Stromal cell of bone marrow (primary cell): ENCODE measurements at regions not wholly inside any gene's neighbourhood (a gene's known extent, or its start where the extent isn't known, plus 50 kb on each side); places are given as distances from the start of the nearest gene placed in this dataset.
A peak's percentile ranks its signal among the peaks of the same experiment; 100 is the strongest.
"Not testable (repeated sequence)": the region's sequence is repeated elsewhere in the genome, so short reads cannot be mapped to it uniquely, and the experiment has no call there.

Experiments
- DNase-seq: peaks from one replicate; pipeline ENCODE4 v3.0.0-alpha.2; 2012; ENCODE audit warnings: low read depth

DNA sequence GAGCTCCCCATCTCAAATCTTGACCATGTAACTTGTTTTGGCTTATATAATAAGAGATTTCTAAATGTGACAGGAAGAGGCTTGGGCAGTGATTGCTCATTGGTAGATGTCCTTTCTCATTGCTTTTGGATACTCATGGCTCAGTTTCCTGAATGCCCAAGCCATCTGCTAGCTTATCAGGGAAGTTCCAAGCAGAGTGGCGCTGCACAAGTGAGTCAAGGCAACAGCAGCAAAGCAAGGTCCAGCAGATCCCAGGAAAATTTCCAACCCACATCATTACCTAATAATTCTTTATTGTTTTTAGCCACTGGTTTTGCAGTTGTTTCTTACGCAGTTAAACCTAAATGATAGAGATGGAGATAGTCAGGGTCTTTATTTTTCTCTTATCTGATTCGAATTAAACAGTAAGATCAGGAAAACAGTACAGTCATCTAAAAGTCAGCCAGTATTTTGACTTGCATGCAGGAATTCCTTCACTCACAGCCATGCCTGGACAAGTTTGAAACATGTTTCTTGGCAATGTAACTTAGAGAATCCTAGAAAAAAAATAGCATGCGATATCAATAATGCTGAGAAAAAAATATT lies 349.7 kb upstream of the TMEFF2 start:
- no peak for DNase-seq

DNA sequence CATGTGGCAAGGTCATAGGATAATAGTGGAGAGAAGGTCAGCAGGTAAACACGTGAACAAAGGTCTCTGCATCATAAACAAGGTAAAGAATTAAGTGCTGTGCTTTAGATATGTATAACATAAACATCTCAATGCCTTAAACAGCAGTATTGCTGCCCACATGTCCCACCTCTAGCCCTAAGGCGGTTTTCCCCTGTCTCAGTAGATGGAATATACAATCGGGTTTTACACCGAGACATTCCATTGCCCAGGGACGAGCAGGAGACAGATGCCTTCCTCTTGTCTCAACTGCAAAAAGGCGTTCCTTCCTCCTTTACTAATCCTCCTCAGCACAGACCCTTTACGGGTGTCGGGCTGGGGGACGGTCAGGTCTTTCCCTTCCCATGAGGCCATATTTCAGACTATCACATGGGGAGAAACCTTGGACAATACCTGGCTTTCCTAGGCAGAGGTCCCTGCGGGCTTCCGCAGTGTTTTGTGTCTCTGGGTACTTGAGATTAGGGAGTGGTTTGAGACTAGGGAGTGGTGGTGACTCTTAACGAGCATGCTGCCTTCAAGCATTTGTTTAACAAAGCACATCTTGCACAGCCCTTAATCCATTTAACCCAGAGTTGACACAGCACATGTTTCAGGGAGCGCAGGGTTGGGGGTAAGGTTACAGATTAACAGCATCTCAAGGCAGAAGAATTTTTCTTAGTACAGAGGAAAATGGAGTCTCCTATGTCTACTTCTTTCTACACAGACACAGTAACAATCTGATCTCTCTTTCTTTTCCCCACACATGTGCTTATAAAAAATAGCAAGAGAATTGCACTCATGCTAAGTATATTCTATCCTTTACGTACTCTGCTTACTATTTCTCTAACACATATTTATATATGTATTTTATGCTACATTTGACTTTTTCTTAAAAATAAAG lies 347.7 kb upstream of the TMEFF2 start:
- not testable (repeated sequence) for DNase-seq

DNA sequence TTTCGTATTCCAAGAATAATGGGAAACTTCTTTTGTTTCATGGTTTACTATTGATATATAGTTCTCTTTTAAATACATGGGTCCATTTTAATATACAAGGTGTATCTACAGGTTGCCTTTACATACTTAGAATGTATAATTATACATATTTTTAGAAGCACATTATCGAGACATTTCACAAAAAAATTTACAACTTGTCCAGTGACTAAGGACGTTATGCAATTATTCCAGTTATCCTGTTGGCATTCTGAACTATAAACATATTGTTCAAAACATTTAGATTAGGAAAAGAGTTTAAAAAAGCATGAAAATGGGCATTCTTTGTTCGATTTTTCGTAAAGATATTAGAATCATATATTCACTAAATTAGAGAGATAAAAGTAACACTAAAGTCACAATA lies 344.6 kb upstream of the TMEFF2 start:
- DNase-seq = no peak

DNA sequence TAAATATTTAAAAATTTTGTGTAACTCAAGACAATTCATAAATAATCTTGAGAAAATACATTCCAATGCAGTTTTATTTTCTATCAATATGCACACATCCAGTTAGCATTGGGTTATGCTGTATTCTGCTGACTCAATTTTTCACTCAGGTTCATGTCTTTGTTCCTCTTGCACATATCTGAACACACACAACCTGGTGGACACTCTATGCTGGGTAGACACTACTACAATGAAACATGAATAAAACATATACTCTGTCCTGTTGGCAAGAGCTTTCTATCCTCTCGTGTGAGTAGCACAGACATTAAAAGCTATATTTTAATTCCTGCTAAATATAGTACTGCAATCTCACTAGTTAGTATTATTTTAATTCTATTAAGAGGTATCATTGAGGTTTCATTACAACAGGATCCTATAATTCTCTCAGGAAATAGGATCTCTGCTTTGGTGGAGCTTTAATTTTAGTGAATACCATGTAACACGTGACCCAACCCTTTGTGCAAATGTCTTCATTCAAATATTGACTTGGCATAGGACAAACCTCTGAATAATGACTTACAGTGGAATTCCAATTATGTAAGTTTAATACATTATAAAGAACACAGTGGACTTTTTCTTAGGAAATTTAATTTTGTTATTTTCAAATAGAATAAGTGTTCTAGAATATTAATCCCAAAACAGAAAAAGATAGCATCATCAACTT lies 342.3 kb upstream of the TMEFF2 start:
- no peak for DNase-seq

DNA sequence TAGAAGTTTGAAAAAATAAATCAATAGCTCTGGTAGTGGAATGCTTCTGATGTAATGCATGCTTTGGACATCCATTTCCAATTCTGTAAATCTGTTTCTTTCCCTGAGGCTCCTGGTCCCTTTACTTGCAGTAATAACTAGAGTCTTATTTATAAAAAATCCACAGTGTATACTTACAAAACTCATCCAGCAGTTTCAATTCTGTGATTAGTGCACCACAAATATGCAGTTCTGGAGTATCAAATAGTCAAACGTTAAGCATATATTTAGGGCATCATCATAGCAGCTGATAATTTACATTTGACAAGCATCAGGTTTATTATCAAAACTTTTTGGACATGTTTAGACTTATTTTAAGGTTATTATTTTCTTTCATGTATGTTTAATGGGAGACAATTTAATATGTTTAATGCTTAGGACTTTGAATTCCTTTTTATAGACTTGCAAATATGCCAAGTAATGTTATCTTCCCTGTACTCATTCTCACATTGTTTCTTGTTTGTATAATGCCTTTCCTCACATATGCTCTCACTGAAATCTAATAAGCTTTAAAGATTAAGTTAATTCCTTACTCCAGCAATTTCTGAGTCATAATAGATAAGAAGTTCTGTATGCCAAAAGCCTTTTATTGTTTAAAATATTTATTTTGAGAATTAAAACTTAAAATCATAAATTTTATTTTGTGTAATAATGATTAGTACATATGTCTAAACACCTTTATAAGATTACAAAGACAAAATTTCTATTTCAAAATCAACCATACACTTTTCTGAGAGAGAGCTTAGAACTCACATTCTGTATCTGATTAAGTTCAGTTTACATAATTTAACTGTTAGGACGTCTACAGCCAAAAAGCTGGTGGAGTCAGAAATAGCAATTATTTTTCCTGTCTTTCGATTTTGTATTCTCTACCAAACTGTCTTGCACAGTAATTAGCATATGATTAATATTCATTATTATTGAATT lies 341.5 kb upstream of the TMEFF2 start:
- DNase-seq = no peak

DNA sequence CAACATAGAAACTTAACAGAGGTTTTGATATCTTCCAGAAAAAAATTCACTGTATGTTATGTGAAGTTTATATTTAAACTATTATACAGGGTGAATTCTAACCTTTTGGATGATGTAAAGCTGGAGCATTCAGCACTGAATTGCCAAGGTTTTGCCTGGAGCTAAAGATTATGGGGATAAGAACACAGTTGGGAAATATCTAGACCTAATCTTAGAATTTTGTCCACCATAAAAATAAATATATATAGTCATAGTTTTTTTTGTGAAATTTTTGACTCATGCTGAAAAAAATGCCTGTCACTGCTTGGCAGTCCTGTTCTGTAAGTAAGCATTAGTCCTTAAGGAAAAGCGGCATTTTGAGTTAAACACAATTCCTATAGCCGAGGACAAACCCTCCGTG lies 339.3 kb upstream of the TMEFF2 start:
- no peak for DNase-seq

DNA sequence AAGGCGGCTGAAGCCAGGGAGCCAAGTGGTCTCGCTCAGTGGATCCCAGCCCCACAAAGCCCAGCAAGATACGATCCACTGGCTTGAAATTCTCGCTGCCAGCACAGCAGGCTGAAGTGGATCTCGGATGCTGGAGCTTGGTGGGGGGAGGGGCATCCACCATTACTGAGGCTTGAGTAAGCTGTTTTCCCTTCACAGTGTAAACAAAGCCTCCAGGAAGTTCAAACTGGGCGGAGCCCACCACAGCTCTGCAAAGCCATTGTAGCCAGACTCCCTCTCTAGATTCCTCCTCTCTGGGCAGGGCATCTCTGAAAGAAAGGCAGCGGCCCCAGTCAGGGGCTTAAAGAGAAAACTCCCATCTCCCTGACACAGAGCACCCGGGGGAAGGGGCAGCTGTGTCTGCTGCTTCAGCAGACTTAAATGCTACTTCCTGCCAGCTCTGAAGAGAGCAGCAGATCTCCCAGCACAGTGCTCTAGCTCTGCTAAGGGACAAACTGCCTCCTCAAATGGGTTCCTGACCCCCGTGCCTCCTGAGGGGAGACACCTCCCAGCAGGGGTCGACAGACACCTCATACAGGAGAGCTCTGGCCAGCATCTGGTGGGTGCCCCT lies 330.0 kb upstream of the TMEFF2 start:
- DNase-seq = not testable (repeated sequence)

DNA sequence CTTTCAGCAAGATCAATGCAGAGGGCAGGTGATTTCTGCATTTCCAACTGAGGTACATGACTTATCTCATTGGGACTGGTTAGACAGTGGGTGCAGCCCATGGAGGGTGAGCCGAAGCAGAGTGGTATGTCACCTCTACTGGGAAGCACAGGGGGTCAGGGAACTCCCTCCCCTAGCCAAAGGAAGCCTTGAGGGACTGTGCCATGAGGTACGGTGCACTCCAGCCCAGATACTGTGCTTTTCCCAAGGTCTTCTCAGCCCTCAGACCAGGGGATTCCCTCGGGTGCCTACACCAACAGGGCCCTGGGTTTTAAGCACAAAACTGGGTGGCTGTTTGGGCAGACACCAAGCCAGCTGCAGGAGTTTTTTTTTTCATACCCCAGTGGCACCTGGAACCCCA lies 329.5 kb upstream of the TMEFF2 start:
- DNase-seq = not testable (repeated sequence)

DNA sequence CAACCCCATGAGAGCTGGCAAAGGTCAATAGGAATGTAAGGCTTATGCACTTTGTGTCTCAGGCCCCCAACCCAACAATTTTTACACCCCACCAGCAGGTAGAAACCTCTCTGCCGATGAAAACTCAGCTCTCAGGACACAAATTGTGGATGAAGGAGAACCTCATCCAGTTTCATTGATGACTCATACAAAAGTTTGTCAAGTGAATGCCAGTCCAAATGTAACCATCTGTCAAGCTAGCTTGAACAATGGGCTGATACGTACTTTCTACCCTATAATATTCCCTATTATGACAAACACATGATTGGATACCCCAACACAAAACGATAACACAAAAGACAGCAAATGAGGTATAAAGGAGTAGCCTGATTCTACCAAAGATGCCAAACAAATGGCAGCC lies 321.2 kb upstream of the TMEFF2 start:
- no peak for DNase-seq

DNA sequence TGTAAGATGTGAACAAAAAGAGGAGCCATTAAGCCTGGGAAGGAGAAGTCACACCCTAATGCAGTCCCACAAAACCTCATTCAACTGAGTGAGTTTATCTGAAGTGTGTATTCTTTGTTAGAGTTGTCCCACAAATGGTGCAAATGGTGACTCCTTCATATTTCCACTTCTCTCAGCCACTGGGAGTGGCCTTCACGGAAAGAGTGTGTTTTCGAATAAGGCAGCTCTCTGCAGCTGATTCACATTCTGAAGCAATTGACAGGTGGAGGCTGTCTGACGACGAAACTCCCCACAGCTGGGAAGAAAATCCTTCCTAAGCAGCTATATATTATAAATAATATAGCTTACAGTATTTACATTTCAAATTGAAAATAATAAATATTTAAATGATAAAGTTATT lies 318.8 kb upstream of the TMEFF2 start:
- DNase-seq = no peak

DNA sequence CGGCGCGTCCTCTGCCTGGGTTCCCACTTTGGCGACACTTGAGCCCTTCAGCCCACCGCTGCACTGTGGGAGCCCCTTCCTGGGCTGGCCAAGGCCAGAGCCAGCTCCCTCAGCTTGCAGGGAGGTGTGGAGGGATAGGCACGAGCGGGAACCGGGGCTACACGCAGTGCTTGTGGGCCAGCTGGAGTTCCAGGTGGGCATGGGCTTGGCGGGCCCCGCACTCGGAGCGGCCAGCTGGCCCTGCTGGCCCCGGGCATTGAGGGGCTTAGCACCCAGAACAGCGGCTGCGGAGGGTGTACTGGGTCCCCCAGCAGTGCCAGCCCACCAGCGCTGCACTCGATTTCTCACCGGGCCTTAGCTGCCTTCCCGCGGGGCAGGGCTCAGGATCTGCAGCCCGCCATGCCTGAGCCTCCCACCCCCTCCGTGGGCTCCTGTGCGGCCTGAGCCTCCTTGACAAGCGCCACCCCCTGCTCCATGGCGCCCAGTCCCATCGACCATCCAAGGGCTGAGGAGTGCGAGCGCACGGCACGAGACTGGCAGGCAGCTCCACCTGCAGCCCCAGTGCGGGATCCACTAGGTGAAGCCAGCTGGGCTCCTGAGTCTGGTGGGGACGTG lies 313.2 kb upstream of the TMEFF2 start:
- DNase-seq = not testable (repeated sequence)

DNA sequence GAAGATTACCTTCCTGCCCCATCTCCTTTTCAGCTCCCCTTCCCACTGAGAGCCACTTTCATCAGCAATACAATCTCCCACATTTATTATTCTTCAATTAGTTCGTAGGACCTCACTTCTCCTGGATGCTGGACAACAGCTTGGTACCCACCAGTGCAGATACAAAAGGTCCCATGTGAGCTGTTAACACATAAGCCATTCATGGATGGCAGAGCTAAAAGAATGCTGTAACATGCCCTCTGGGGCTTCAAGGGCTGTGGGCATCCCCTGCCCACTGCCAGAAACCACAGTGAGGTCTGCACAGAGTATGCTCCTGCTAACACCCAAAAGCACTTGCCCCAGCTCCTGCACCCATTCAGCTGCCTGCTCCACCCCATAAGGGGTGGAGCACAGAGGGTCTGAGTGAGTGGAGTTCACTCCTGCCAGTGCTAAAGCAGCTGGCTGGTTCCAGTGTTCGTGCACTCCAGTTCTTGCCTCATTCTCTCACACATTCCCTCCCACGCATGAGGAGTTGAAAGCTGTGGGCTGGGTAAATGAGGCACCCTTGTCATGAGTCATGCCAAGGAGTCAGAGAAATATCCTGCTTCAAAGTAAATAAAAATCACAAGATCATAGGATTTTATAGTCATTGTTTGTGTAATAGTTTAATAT lies 305.9 kb upstream of the TMEFF2 start:
- peak; percentile 63 for DNase-seq

DNA sequence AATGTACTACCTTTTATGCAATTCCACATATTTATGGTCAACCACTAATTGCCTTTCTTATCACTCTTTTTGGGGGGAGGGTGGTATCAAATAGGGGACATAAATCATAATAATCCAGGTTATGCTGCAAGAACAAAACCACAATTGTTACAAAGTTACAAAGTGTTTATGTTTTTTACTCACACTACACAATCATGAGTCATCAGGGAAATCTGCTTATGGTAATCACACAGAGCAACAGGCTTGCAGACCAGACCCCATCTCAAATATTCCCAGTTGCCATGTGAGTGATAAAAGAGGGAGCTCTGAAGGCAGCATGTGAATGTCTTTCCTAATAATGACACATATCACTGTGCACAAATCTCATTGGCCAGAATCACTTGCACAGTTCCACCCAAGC lies 304.7 kb upstream of the TMEFF2 start:
- no peak for DNase-seq

DNA sequence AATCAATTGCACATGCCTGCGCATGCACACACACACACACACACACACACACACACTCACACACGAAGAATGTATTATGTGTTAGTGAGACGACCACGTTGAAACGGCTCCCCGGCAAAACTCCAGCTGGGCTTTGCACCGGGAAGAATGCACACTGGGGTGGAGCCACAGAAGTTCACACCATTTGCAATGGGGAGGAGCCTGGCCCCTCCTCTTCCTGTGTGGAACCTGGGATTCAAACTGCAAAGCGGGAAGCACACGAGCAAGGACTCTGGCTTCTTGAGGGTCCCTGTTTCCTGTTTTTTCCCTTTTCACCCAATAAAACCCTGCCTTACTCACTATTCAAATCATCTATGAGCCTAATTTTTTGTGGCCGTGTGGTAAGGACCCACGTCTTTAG lies 304.0 kb upstream of the TMEFF2 start:
- DNase-seq = no peak

DNA sequence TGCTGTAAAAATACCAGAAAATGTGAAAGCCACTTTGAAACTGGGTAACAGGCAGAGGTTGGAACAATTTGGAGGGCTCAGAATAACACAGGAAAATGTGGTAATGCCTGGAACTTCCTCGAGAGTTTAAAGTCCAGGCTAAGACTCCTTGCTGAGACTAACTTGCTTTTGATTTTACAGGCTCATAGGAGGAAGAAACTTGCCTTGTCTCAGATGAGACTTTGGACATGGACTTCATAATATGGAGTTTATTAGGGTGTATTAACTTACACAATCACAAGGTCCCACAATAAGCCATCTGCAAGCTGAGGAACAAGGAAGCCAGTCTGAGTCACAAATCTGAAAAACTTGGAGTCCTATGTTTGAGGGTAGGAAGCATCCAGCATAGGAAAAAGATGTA lies 293.4 kb upstream of the TMEFF2 start:
- not testable (repeated sequence) for DNase-seq

DNA sequence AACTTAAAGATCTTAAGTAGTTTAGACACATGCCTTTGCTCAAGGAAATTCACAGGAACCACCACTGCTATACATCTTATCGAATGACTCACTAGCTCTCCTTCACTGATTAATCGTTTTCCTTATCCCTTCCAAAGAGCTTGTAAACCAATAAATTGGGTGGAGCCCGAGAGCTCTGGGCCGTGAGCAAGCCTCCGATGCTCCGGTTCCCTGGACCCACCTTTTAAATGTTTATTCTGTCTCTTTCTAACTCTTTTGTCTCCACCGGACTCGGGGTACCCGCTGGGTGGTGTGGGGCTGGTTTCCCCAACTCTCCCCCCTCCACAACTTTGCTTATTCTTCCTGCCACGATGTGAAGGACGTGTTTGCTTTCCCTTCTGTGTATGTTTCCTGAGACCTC lies 292.9 kb upstream of the TMEFF2 start:
- DNase-seq = no peak

DNA sequence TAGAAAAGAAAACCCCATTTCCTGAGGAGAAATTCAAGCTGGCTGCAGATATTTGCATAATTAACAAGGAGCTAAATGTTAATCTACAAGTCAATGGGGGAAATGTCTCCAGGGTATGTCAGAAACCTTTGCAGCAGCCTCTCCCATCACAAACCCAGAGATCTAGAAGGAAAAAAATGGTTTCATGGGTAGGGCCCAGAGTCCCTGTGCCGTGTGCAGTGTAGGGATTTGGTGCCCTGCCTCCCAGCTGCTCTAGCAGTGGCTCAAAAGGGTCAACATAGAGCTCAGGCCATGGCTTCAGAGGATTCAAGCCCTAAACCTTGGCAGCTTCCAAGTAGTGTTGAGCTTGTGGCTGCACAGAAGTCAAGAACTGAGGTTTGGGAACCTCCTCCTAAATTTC lies 290.2 kb upstream of the TMEFF2 start:
- DNase-seq = no peak

DNA sequence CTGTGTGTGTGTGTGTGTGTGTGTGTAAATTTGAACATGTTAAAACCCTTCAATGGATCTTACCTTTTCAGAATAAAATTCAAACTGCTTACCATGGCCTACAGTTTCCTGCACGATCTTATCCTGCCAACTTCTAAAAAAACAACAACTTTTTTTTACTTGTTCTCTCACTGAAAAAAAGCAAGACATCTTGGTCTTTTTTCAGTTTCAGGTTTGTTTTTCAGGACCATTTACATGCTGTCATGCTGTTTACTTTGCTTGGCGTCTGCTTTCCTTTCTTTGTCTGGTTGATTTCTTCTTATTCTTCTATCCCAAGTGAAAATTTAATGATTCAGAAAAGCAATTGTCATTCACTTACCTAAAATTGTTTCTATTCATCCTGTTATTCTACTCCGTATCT lies 286.3 kb upstream of the TMEFF2 start:
- no peak for DNase-seq

DNA sequence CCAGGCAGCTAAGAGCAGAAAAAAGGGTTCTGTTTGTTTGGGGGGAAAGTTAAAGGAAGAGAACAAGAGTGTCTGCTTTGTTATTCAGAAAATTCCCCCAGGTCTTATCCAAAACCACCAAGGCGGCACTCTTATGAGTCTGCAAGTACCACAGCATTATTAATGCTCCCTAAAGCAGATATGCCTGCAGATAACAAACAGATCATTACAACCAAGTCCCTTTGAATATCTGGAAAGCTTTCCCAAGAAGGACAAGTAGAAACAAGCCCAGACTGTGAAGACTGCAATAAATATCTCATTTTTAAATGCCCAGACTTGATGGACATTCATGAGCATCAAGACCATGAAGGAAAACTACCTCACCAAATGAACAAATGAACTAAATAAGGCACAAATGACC lies 278.6 kb upstream of the TMEFF2 start:
- DNase-seq = no peak

DNA sequence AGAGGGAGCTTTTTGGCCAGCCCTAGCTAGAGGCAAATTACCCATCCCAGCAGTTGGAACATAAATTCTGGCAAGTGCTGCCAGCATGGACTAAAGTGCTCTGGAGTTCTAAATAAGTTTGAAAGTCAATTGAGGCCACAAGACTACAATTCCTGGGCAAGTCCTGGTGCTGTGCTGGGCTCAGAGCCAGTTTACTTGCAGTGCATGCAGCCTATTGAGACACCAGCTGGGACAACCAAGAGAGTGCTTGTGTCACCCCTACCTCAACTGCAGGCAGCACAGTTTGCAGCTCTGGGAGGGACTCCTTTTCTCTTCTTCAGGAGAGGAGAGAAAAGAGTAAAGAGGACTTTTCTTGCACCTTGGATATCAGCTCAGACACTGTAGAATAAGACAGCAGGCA lies 277.2 kb upstream of the TMEFF2 start:
- DNase-seq = no peak

DNA sequence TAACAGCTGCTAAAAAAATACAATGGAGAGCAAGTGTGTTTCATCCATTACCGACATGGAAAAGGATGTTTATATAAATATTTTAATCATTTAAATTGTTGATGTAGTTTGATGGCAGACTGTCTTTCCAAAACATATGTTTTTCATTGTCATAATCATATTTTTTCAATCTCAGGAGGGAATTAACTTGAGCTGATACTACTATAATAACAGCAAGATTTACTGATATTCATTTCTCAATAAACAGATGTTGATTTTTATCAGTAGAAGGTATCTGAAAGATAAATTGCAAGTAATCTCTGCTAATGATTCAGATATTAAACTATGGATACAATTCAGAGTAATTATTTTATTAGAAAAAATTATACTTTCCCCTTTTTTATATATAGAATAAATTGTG lies 274.9 kb upstream of the TMEFF2 start:
- no peak for DNase-seq
